ENCODE measurements at regions not wholly inside any gene's neighbourhood (a gene's known extent, or its start where the extent isn't known, plus 50 kb on each side); places are given as distances from the start of the nearest gene placed in this dataset.
A peak's percentile ranks its signal among the peaks of the same experiment; 100 is the strongest.

DNA sequence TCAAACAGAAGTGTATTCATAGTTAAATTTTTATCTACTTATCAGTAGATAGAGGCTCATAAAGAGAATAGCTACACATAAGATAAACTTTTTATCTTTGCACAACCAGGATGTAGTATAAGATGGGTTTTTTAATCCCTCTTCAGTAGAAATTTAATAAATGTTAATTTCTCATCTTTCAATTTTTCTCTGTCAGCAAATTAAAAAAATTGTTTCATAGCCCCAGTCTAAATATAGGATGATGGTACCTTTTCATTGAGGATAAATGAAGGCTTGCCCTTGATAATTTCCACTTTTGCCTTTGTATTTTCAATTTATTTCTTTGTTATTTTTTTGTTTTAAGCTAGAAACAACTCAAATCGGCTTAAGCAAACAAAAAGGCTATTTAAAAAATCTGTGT is 251.2 kb upstream of the NOX3 start:
- H3K9me3 ChIP-seq (ENCODE audit: control insufficient read depth in 2 of 3, low read length in 3 of 3), result no peaks in the 10 kb centered on the region
- no peak overlapping the region for H3K4me3 ChIP-seq (ENCODE audit: low read length)
- CTCF ChIA-PET, result no interaction called here
- Mint-ChIP-seq H3K27ac (no peak overlapping the region), H3K4me1 (no peaks in the 10 kb centered on the region), H3K27me3 (peaks cover 0 to 18% (median 0%) of the 10 kb centered on the region in 5 donors), H3K9me3 (no peaks in the 10 kb centered on the region), H3K4me3 (no peak overlapping the region), H3K36me3 (no peaks in the 10 kb centered on the region)
- POLR2A ChIA-PET, result no interaction called here
- H3K36me3 ChIP-seq (ENCODE audit: control insufficient read depth in 2 of 3, insufficient read depth in 3 of 3, low read length in 3 of 3), result no peaks in the 10 kb centered on the region
- no peaks in the 10 kb centered on the region for H3K4me1 ChIP-seq (ENCODE audit: control insufficient read depth in 2 of 2, insufficient read depth in 2 of 2, low read length in 2 of 2)
- H3K27ac ChIP-seq (ENCODE audit: low read depth, low read length), result no peak overlapping the region
- DNase-seq, result no peak
- ATAC-seq, result no peak
- intact Hi-C loops (cut with micrococcal nuclease), result no loop called here
- H3K27me3 ChIP-seq (ENCODE audit: control insufficient read depth in 2 of 2, insufficient read depth in 2 of 2, low read length in 2 of 2), result no peaks in the 10 kb centered on the region

DNA sequence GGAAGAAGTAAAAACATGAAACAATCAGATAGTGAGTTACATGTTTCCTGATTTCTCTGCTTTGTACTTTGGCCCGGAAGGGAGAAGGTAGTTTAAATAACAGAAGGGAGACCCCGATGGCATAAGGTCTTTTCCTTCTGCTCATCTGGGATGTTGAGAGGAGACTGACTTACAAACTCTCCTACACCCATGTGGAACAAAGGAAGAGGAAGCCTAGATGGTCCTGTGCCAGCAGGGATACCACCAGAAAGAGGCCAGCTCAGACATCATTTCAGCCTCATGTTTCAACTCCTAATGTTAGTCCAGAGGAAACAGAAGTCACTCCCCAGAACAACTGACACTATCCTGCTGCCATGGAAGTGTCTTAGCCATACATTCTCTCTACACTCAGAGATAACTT is 250.7 kb upstream of the NOX3 start:
- POLR2A ChIA-PET, result no interaction called here

DNA sequence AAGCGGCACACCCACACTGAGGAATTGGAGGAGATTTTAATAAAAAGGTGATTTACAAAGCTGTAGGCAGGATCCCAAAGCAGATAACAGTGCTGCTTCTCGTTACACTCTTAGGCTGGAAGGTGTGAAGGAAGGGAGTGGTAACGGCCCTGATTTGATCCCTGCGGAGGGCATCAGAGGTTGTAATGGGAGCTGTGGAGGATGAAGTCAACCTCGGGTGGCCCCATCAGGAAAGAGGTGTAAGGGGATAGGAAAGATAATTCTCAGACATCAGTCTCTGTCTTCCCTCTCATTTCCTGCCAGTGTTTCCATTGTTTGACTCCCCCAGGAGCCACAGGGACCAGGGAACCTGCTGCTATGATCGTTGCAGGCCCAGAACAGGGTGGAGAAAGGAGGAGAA is 245.7 kb upstream of the NOX3 start:
- no peaks in the 10 kb centered on the region for H3K9me3 Mint-ChIP-seq
- no peaks in the 10 kb centered on the region for H3K9me3 ChIP-seq (ENCODE audit: control insufficient read depth in 2 of 3, low read length in 3 of 3)
- peaks cover 0 to 8% (median 0%) of the 10 kb centered on the region in 5 donors for H3K27me3 Mint-ChIP-seq

More for the DNA sequence above, 250.7 kb upstream of the NOX3 start:
- H3K27me3 Mint-ChIP-seq, result peaks cover 0 to 14% (median 0%) of the 10 kb centered on the region in 5 donors
- Histone ChIP-seq H3K36me3 (ENCODE audit: control insufficient read depth in 2 of 3, insufficient read depth in 3 of 3, low read length in 3 of 3) (no peaks in the 10 kb centered on the region), H3K9me3 (ENCODE audit: control insufficient read depth in 2 of 3, low read length in 3 of 3) (no peaks in the 10 kb centered on the region), H3K4me3 (ENCODE audit: low read length) (no peak overlapping the region), H3K4me1 (ENCODE audit: control insufficient read depth in 2 of 2, insufficient read depth in 2 of 2, low read length in 2 of 2) (no peaks in the 10 kb centered on the region), H3K27ac (ENCODE audit: low read depth, low read length) (no peak overlapping the region), H3K27me3 (ENCODE audit: control insufficient read depth in 2 of 2, insufficient read depth in 2 of 2, low read length in 2 of 2) (no peaks in the 10 kb centered on the region)
- no peak for DNase-seq
- H3K4me1 Mint-ChIP-seq, result no peaks in the 10 kb centered on the region
- ATAC-seq, result no peak
- H3K4me3 Mint-ChIP-seq, result no peak overlapping the region
- intact Hi-C loops (cut with micrococcal nuclease), result no loop called here
- H3K27ac Mint-ChIP-seq, result no peak overlapping the region
- CTCF ChIA-PET, result no interaction called here
- no peaks in the 10 kb centered on the region for H3K9me3 Mint-ChIP-seq
- H3K36me3 Mint-ChIP-seq, result no peaks in the 10 kb centered on the region

DNA sequence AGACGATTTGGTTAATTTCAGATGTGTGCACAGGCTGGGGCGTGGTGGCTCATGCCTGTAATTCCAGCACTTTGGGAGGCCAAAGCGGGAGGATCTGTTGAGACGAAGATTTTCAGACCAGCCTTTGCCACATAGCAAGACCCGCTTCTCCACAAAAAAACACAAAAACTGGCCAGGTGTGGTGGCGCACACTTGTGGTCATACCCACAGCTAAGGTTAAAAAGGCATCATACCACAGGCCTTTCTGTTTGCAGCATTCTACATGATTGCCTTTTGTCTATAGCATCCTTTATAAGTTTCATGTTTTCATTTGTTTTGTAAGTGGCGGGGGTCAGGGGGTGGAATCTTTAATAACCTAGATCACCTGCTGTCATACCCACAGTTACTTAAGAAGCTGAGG is 239.9 kb upstream of the NOX3 start:
- no peaks in the 10 kb centered on the region for H3K27me3 Mint-ChIP-seq
- no peak overlapping the region for H3K4me3 ChIP-seq (ENCODE audit: low read length)
- no peak overlapping the region for H3K4me3 Mint-ChIP-seq
- no peak for ATAC-seq
- no peaks in the 10 kb centered on the region for H3K9me3 ChIP-seq (ENCODE audit: control insufficient read depth in 2 of 3, low read length in 3 of 3)
- DNase-seq, result no peak
- H3K36me3 ChIP-seq (ENCODE audit: control insufficient read depth in 2 of 3, insufficient read depth in 3 of 3, low read length in 3 of 3), result no peaks in the 10 kb centered on the region
- H3K4me1 Mint-ChIP-seq, result no peaks in the 10 kb centered on the region
- intact Hi-C loops (cut with micrococcal nuclease), result no loop called here
- POLR2A ChIA-PET, result no interaction called here
- H3K27ac Mint-ChIP-seq, result no peak overlapping the region
- H3K9me3 Mint-ChIP-seq, result no peaks in the 10 kb centered on the region
- no peaks in the 10 kb centered on the region for H3K4me1 ChIP-seq (ENCODE audit: control insufficient read depth in 2 of 2, insufficient read depth in 2 of 2, low read length in 2 of 2)
- H3K27me3 ChIP-seq (ENCODE audit: control insufficient read depth in 2 of 2, insufficient read depth in 2 of 2, low read length in 2 of 2), result no peaks in the 10 kb centered on the region
- H3K36me3 Mint-ChIP-seq, result no peaks in the 10 kb centered on the region
- no peak overlapping the region for H3K27ac ChIP-seq (ENCODE audit: low read depth, low read length)
- CTCF ChIA-PET, result no interaction called here

More for the DNA sequence above, 245.7 kb upstream of the NOX3 start:
- H3K4me1 Mint-ChIP-seq, result no peaks in the 10 kb centered on the region
- Histone ChIP-seq H3K4me3 (ENCODE audit: low read length) (no peak overlapping the region), H3K27ac (ENCODE audit: low read depth, low read length) (no peak overlapping the region), H3K4me1 (ENCODE audit: control insufficient read depth in 2 of 2, insufficient read depth in 2 of 2, low read length in 2 of 2) (no peaks in the 10 kb centered on the region), H3K27me3 (ENCODE audit: control insufficient read depth in 2 of 2, insufficient read depth in 2 of 2, low read length in 2 of 2) (no peaks in the 10 kb centered on the region), H3K36me3 (ENCODE audit: control insufficient read depth in 2 of 3, insufficient read depth in 3 of 3, low read length in 3 of 3) (no peaks in the 10 kb centered on the region)
- intact Hi-C loops (cut with micrococcal nuclease), result no loop called here
- POLR2A ChIA-PET, result no interaction called here
- CTCF ChIA-PET, result no interaction called here
- DNase-seq (no peak), ATAC-seq (no peak)
- no peak overlapping the region for H3K27ac Mint-ChIP-seq
- H3K36me3 Mint-ChIP-seq, result no peaks in the 10 kb centered on the region
- no peak overlapping the region for H3K4me3 Mint-ChIP-seq

DNA sequence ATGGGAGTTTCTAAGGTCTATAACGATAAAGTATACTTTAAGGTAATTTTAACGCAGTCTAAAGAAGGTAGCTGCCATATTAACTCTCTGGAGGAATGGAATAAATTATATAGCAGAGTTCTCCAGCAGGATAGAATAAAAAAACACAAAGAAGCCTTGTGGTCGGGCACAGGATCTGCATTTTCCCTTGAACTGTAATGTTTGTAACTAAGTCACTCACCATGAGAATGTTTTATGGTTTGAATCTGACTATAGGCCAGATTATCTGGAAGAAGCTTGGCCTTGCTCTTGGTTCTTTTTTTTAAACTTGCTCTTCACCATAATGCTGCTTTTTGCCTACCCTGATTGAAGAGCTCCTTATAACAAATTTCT is 238.8 kb upstream of the NOX3 start:
- H3K27ac ChIP-seq (ENCODE audit: low read depth, low read length), result no peak overlapping the region
- H3K36me3 Mint-ChIP-seq, result no peaks in the 10 kb centered on the region
- no peaks in the 10 kb centered on the region for H3K36me3 ChIP-seq (ENCODE audit: control insufficient read depth in 2 of 3, insufficient read depth in 3 of 3, low read length in 3 of 3)
- ATAC-seq (no peak), DNase-seq (no peak)
- ChIA-PET POLR2A (no interaction called here), CTCF (no interaction called here)
- H3K4me1 ChIP-seq (ENCODE audit: control insufficient read depth in 2 of 2, insufficient read depth in 2 of 2, low read length in 2 of 2), result no peaks in the 10 kb centered on the region
- no peaks in the 10 kb centered on the region for H3K27me3 Mint-ChIP-seq
- H3K9me3 ChIP-seq (ENCODE audit: control insufficient read depth in 2 of 3, low read length in 3 of 3), result no peaks in the 10 kb centered on the region
- no peak overlapping the region for H3K4me3 ChIP-seq (ENCODE audit: low read length)
- H3K4me3 Mint-ChIP-seq, result no peak overlapping the region
- no peaks in the 10 kb centered on the region for H3K27me3 ChIP-seq (ENCODE audit: control insufficient read depth in 2 of 2, insufficient read depth in 2 of 2, low read length in 2 of 2)
- no peaks in the 10 kb centered on the region for H3K4me1 Mint-ChIP-seq
- intact Hi-C loops (cut with micrococcal nuclease), result no loop called here
- H3K9me3 Mint-ChIP-seq, result no peaks in the 10 kb centered on the region
- no peak overlapping the region for H3K27ac Mint-ChIP-seq

DNA sequence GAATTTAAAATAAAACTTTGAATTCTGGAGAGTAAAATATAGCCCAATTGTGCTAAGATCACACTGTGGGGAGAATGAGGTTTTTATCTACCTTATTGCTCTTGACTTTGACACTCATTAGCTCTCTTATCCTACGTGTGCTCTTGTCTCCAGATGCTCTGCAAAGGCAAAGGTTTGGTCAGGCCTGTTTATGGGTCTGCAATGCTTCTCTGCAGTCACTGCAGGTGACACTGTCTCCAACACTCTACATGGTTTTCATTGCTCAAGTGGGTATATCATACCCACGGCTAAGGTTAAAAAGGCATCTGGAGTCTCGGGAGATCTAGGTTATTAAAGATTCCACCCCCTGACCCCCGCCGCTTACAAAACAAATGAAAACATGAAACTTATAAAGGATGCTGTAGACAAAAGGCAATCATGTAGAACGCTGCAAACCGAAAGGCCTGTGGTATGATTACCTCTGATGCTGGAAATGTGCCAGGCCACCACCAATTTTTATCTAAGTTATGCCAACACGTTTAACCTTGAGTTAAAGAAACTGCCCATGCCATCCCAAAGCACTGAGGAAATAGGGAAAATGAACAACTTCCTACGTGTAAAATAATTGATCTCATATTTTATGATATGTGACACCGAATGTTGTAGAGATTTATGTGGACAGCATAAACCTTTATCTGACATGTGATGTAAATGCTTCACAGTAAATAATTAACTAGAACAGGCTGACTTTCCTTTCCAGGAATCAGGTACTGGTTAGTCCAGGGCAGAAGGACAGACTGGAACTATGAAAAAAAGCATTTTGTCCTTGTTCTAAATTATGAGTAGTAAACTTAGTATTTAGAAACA is 238.2 kb upstream of the NOX3 start:
- Histone ChIP-seq H3K36me3 (ENCODE audit: control insufficient read depth in 2 of 3, insufficient read depth in 3 of 3, low read length in 3 of 3) (no peaks in the 10 kb centered on the region), H3K9me3 (ENCODE audit: control insufficient read depth in 2 of 3, low read length in 3 of 3) (no peaks in the 10 kb centered on the region), H3K27ac (ENCODE audit: low read depth, low read length) (no peak overlapping the region), H3K27me3 (ENCODE audit: control insufficient read depth in 2 of 2, insufficient read depth in 2 of 2, low read length in 2 of 2) (no peaks in the 10 kb centered on the region), H3K4me3 (ENCODE audit: low read length) (no peak overlapping the region), H3K4me1 (ENCODE audit: control insufficient read depth in 2 of 2, insufficient read depth in 2 of 2, low read length in 2 of 2) (no peaks in the 10 kb centered on the region)
- no peak for DNase-seq
- Mint-ChIP-seq H3K27ac (peak overlapping the region in 1 of 9 donors; percentile 32), H3K36me3 (no peaks in the 10 kb centered on the region), H3K9me3 (no peaks in the 10 kb centered on the region), H3K27me3 (no peaks in the 10 kb centered on the region), H3K4me3 (no peak overlapping the region), H3K4me1 (no peaks in the 10 kb centered on the region)
- CTCF ChIA-PET, result no interaction called here
- POLR2A ChIA-PET, result no interaction called here
- ATAC-seq, result no peak
- intact Hi-C loops (cut with micrococcal nuclease), result no loop called here

DNA sequence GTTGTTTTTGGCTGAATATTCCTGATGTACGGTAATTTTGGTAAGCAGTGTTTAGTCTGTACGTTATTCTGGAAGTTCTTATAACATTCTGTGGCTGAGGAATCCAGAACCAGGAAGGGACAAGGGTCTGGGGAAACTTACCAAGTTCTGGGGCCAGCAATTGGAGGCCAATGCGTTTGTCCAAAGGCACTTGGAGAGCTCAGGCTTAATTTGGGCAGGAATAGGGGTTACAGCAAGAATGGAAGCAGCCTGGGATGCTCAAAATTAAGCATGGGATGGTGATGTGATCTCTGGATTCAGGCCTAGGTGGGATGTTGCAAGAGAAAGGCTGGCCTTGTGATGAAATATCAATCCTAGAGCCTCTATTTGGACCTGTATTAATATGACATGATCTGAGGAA is 235.2 kb upstream of the NOX3 start:
- no peak for ATAC-seq
- no peaks in the 10 kb centered on the region for H3K9me3 Mint-ChIP-seq
- Histone ChIP-seq H3K36me3 (ENCODE audit: control insufficient read depth in 2 of 3, insufficient read depth in 3 of 3, low read length in 3 of 3) (no peaks in the 10 kb centered on the region), H3K9me3 (ENCODE audit: control insufficient read depth in 2 of 3, low read length in 3 of 3) (no peaks in the 10 kb centered on the region), H3K27ac (ENCODE audit: low read depth, low read length) (no peak overlapping the region), H3K4me3 (ENCODE audit: low read length) (no peak overlapping the region), H3K27me3 (ENCODE audit: control insufficient read depth in 2 of 2, insufficient read depth in 2 of 2, low read length in 2 of 2) (no peaks in the 10 kb centered on the region), H3K4me1 (ENCODE audit: control insufficient read depth in 2 of 2, insufficient read depth in 2 of 2, low read length in 2 of 2) (no peaks in the 10 kb centered on the region)
- H3K4me1 Mint-ChIP-seq, result no peaks in the 10 kb centered on the region
- H3K36me3 Mint-ChIP-seq, result no peaks in the 10 kb centered on the region
- H3K4me3 Mint-ChIP-seq, result no peak overlapping the region
- H3K27ac Mint-ChIP-seq, result no peak overlapping the region
- no peak for DNase-seq
- H3K27me3 Mint-ChIP-seq, result no peaks in the 10 kb centered on the region
- ChIA-PET POLR2A (no interaction called here), CTCF (no interaction called here)
- intact Hi-C loops (cut with micrococcal nuclease), result no loop called here

Data from naive thymus-derived CD4-positive, alpha-beta T cell (primary cell).